SU-DHL-6 (cell line): ENCODE measurements at regions not wholly inside any gene's neighbourhood (a gene's known extent, or its start where the extent isn't known, plus 50 kb on each side); places are given as distances from the start of the nearest gene placed in this dataset.

ENCODE experiments used
- EZH2phosphoT487 ChIP-seq: fragments of 200-600 bp; sonication (generic), shearing (Covaris generic); conservative IDR thresholded peaks from 2 replicates; pipeline ENCODE4 v1.6.1; 2018; ENCODE audit warnings: mild to moderate bottlenecking, antibody characterized with exemption, low read length, moderate library complexity, mixed read lengths
- TF ChIP-seq, protein P1 (sequence below): fragments of 200-600 bp; sonication (generic); IDR thresholded peaks from one replicate; pipeline ENCODE4 v1.5.1; 2017; ENCODE audit warnings: antibody characterized with exemption, mild to moderate bottlenecking, low read length, moderate library complexity; ENCODE audit not compliant: insufficient read depth, poor library complexity, severe bottlenecking

DNA sequence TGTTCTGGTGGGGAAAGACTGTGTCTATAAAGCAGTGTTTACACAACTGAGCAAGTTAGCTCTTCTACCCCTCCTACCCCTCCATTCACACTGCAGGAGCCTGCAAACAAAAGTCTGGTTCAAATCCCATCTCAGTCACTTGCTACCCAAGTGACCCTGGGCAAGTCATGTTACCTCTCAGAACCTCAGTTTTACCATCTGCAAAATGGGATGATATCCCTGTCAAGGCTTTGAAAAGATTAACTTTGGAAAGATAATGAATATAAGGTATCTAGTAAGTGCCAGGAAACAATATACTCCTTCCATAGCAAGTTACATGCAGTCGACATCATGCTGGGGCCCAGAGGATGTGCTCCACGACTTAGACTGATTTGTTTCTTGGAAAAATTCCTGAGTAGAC lies 161.5 kb downstream of the SEC61B start:
- TF ChIP-seq, protein P1, sequence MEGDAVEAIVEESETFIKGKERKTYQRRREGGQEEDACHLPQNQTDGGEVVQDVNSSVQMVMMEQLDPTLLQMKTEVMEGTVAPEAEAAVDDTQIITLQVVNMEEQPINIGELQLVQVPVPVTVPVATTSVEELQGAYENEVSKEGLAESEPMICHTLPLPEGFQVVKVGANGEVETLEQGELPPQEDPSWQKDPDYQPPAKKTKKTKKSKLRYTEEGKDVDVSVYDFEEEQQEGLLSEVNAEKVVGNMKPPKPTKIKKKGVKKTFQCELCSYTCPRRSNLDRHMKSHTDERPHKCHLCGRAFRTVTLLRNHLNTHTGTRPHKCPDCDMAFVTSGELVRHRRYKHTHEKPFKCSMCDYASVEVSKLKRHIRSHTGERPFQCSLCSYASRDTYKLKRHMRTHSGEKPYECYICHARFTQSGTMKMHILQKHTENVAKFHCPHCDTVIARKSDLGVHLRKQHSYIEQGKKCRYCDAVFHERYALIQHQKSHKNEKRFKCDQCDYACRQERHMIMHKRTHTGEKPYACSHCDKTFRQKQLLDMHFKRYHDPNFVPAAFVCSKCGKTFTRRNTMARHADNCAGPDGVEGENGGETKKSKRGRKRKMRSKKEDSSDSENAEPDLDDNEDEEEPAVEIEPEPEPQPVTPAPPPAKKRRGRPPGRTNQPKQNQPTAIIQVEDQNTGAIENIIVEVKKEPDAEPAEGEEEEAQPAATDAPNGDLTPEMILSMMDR = no peak
- TF ChIP-seq EZH2phosphoT487 = no peak
